CD8-positive, alpha-beta memory T cell (primary cell): ENCODE measurements at regions not wholly inside any gene's neighbourhood (a gene's known extent, or its start where the extent isn't known, plus 50 kb on each side); places are given as distances from the start of the nearest gene placed in this dataset.

Source experiments
- CTCF ChIA-PET: fragments of 350-600 bp; sonication (Branson Sonifier 250); formaldehyde crosslinking; loops from one replicate; lab custom pipeline; 2021; ENCODE audit warnings: antibody characterized with exemption; lab: Charles Lee
- POLR2A ChIA-PET: fragments of 350-600 bp; sonication (Branson Sonifier 250); formaldehyde crosslinking; loops from one replicate; lab custom pipeline; 2021; ENCODE audit warnings: antibody characterized with exemption; lab: Charles Lee
- DNase-seq, 5 donors: peaks; one replicate each; pipeline versions ENCODE4 v3.0.0 to v3.0.0-alpha.2; 2020 to 2022; ENCODE audit warnings: mixed read lengths in 1 of 5
- H3K27ac ChIP-seq: one replicate; pipeline ENCODE4 v1.7.0; 2013; ENCODE audit warnings: low read depth, mild to moderate bottlenecking, low read length, moderate library complexity
- H3K27me3 ChIP-seq: 2 replicates; pipeline ENCODE4 v1.7.0; 2013; ENCODE audit warnings: low read length, mild to moderate bottlenecking; ENCODE audit not compliant: insufficient read depth, poor library complexity, severe bottlenecking
- H3K36me3 ChIP-seq: 2 replicates; pipeline ENCODE4 v1.7.0; 2013; ENCODE audit warnings: mild to moderate bottlenecking, low read length, moderate library complexity; ENCODE audit not compliant: insufficient read depth
- H3K4me1 ChIP-seq: 2 replicates; pipeline ENCODE4 v1.7.0; 2013; ENCODE audit warnings: mild to moderate bottlenecking, low read length, moderate library complexity; ENCODE audit not compliant: insufficient read depth
- H3K4me3 ChIP-seq: 2 replicates; pipeline ENCODE4 v1.7.0; 2013; ENCODE audit warnings: mild to moderate bottlenecking, low read length
- H3K9me3 ChIP-seq: 2 replicates; pipeline ENCODE4 v1.7.0; 2013; ENCODE audit warnings: mild to moderate bottlenecking, low read length
- H3K27ac Mint-ChIP-seq, 8 donors: one replicate each; pipeline ENCODE4 v1.8.0; 2020 to 2021; ENCODE audit warnings: mixed read lengths in 8 of 8, mild to moderate bottlenecking in 6 of 8, inconsistent platforms in 3 of 8, moderate library complexity in 3 of 8
- H3K27me3 Mint-ChIP-seq, 2 donors: one replicate each; pipeline ENCODE4 v1.8.0; 2020 to 2021; ENCODE audit warnings: mixed read lengths in 2 of 2, mild to moderate bottlenecking in 1 of 2, moderate library complexity in 1 of 2
- H3K36me3 Mint-ChIP-seq, 3 donors: one replicate each; pipeline ENCODE4 v1.8.0; 2020 to 2021; ENCODE audit warnings: mixed read lengths in 3 of 3, inconsistent platforms in 1 of 3, mild to moderate bottlenecking in 1 of 3
- H3K4me1 Mint-ChIP-seq, 3 donors: one replicate each; pipeline ENCODE4 v1.8.0; 2020 to 2021; ENCODE audit warnings: mixed read lengths in 3 of 3, inconsistent platforms in 1 of 3, mild to moderate bottlenecking in 1 of 3
- H3K4me3 Mint-ChIP-seq, 7 donors: one replicate each; pipeline ENCODE4 v1.8.0; 2020 to 2021; ENCODE audit warnings: mixed read lengths in 7 of 7, mild to moderate bottlenecking in 6 of 7, moderate library complexity in 4 of 7, inconsistent platforms in 2 of 7
- H3K9me3 Mint-ChIP-seq, 5 donors: one replicate each; pipeline ENCODE4 v1.8.0; 2020 to 2022; ENCODE audit warnings: mixed read lengths in 5 of 5, mild to moderate bottlenecking in 3 of 5, moderate library complexity in 2 of 5, inconsistent platforms in 1 of 5

DNA sequence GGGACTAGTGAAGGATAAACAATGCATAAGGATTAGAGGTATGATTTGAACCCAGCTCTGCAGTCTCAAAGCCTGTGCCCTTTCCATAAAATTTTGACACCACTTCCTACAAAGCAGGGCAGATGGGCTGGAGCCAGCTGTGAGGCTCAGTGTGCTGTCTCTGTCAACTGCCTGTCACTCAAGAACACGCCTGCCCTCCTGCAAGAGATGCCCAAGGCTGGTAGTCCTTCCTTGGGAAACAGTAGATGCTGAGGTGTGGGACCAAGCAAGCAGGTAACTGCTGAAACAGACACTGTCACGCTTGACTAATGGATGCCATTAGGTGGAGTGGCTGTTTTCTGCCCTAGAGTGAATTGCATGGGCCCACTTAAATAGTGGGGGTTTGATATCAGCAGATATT is 402.0 kb downstream of the PTPRU start:
- Mint-ChIP-seq H3K4me3 (no peak overlapping the region), H3K27me3 (peaks cover 2 to 37% of the 10 kb centered on the region in 2 donors), H3K27ac (no peak overlapping the region), H3K9me3 (no peaks in the 10 kb centered on the region), H3K36me3 (no peaks in the 10 kb centered on the region), H3K4me1 (no peaks in the 10 kb centered on the region)
- Histone ChIP-seq H3K4me1 (no peaks in the 10 kb centered on the region), H3K4me3 (no peak overlapping the region), H3K27me3 (no peaks in the 10 kb centered on the region), H3K9me3 (no peaks in the 10 kb centered on the region), H3K27ac (no peak overlapping the region), H3K36me3 (no peaks in the 10 kb centered on the region)
- DNase-seq, result no peak
- POLR2A ChIA-PET, result no interaction called here
- CTCF ChIA-PET, result no interaction called here

DNA sequence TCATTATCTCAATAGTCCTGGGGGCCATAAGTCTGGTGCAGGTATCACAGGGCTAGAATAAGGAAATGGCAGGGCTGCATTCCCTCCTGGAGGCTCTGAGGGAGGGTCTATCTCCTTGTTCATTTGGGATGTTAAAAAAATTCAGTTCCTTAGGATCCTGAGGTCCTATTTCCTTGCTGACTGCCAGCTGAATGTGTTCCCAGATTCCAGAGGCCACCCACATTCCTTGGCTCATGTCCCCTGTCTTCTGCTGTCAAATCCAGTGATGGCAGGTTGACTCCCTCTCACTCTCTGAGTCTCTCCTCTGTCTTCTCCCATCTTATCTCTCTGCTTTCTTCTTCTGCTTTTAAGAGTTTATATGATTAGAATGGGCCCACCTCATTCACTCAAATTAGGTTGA is 400.6 kb downstream of the PTPRU start:
- Histone ChIP-seq H3K36me3 (no peaks in the 10 kb centered on the region), H3K27me3 (no peaks in the 10 kb centered on the region), H3K27ac (no peak overlapping the region), H3K9me3 (no peaks in the 10 kb centered on the region), H3K4me1 (no peaks in the 10 kb centered on the region), H3K4me3 (no peak overlapping the region)
- ChIA-PET POLR2A (no interaction called here), CTCF (no interaction called here)
- Mint-ChIP-seq H3K4me1 (no peaks in the 10 kb centered on the region), H3K27me3 (peaks cover 2 to 34% of the 10 kb centered on the region in 2 donors), H3K4me3 (no peak overlapping the region), H3K36me3 (no peaks in the 10 kb centered on the region), H3K27ac (no peak overlapping the region), H3K9me3 (no peaks in the 10 kb centered on the region)
- no peak for DNase-seq

DNA sequence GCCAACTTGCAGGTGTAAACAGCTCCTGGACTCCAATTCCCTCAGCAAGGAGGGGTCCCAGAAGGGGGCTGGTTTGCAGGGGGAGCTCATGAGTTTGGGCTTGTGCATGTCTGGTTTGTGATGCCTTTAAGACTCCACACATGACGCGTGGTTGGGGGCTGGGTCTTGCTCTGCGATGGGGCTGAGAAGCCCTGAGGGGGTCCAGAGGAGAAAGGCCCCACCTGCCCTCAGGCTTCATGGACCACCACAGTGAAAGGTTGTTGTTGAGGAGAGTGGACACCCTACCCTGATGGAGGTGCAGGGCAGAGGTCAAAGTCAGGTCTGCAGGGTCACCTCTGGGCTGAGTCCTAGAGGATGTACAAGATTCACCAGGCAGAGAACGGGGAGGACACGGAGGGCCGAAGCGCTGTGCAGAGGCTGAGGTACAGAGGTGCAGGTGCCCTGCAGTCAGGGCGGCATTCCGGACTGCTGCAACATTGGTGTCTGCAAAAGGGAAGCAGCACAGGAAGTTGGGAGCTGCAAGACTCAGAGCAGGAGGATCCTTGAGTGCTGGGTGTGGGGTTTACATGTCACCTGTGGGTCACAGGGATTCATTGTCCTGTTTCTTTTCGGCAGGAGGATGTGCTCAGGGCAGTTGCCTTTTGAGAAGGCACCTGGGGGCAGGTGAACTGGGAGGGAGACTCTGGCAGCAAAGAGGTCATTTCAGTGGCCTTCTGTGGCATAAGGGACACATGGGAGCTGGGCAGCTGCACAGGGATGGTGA is 399.4 kb downstream of the PTPRU start:
- no peaks in the 10 kb centered on the region for H3K36me3 ChIP-seq
- POLR2A ChIA-PET, result no interaction called here
- no peak overlapping the region for H3K4me3 Mint-ChIP-seq
- H3K4me1 ChIP-seq, result no peaks in the 10 kb centered on the region
- no peaks in the 10 kb centered on the region for H3K9me3 ChIP-seq
- H3K27ac ChIP-seq, result no peak overlapping the region
- no peaks in the 10 kb centered on the region for H3K9me3 Mint-ChIP-seq
- no peak for DNase-seq
- no peaks in the 10 kb centered on the region for H3K36me3 Mint-ChIP-seq
- peaks cover 4 to 34% of the 10 kb centered on the region in 2 donors for H3K27me3 Mint-ChIP-seq
- no peaks in the 10 kb centered on the region for H3K27me3 ChIP-seq
- no peak overlapping the region for H3K27ac Mint-ChIP-seq
- no peak overlapping the region for H3K4me3 ChIP-seq
- CTCF ChIA-PET, result no interaction called here
- no peaks in the 10 kb centered on the region for H3K4me1 Mint-ChIP-seq

DNA sequence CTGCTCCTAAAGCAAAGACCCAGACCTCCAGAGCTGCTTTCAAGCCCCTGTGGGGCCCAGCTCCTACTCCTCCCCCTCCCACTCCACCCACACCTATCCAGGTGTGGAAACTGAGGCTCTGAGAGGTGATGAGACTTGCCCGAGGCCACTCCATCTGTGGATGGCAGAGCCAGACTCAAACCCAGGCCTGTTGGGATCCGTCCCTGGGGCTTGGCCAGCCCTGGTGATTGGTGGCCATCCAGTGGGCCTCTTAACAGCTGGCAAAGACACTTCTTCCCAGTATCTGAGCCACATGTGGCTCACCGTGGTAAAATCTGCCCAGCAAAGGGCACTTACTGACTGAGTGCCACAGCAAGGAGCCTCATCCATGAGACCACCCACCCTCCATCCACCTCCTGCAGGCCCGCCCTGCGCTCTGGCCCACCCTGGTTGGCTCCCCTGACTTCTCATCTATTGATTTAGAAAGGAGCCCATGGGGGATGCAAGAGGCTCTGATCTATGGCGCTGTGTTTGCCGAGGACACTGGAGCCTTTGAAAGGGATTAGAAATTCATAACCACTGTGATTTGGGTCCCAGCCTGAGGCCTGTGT is 398.5 kb downstream of the PTPRU start:
- CTCF ChIA-PET, result no interaction called here
- Mint-ChIP-seq H3K4me3 (no peak overlapping the region), H3K4me1 (no peaks in the 10 kb centered on the region), H3K27ac (no peak overlapping the region), H3K27me3 (peaks cover 3 to 33% of the 10 kb centered on the region in 2 donors), H3K9me3 (no peaks in the 10 kb centered on the region), H3K36me3 (no peaks in the 10 kb centered on the region)
- Histone ChIP-seq H3K27ac (no peak overlapping the region), H3K27me3 (no peaks in the 10 kb centered on the region), H3K4me1 (no peaks in the 10 kb centered on the region), H3K9me3 (no peaks in the 10 kb centered on the region), H3K36me3 (no peaks in the 10 kb centered on the region), H3K4me3 (no peak overlapping the region)
- POLR2A ChIA-PET, result no interaction called here
- no peak for DNase-seq

DNA sequence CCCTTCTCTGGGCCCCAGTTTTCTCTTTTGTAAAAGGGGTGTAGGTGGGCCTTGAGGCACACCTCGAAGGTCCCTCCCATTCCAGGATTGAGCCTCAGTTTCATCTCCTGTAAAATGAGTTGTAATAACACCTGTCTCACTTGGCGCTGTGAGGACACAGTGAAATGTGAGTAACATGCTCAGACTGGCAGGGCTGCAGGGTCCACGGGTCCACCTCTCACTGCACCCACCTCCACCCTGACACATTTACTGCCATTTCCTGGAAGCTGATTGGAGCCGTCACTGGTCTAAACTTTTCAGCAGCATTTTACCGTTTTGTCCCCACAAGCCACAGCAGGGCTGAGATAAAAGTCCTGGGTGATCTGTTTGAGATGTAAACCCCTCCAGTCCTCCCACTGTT is 398.0 kb downstream of the PTPRU start:
- Mint-ChIP-seq H3K4me3 (no peak overlapping the region), H3K9me3 (no peaks in the 10 kb centered on the region), H3K27ac (no peak overlapping the region), H3K4me1 (no peaks in the 10 kb centered on the region), H3K27me3 (peaks cover 3 to 30% of the 10 kb centered on the region in 2 donors), H3K36me3 (no peaks in the 10 kb centered on the region)
- H3K27ac ChIP-seq, result no peak overlapping the region
- CTCF ChIA-PET, result no interaction called here
- POLR2A ChIA-PET, result no interaction called here
- H3K36me3 ChIP-seq, result no peaks in the 10 kb centered on the region
- H3K4me1 ChIP-seq, result no peaks in the 10 kb centered on the region
- no peak for DNase-seq
- H3K9me3 ChIP-seq, result no peaks in the 10 kb centered on the region
- H3K27me3 ChIP-seq, result no peaks in the 10 kb centered on the region
- H3K4me3 ChIP-seq, result no peak overlapping the region

DNA sequence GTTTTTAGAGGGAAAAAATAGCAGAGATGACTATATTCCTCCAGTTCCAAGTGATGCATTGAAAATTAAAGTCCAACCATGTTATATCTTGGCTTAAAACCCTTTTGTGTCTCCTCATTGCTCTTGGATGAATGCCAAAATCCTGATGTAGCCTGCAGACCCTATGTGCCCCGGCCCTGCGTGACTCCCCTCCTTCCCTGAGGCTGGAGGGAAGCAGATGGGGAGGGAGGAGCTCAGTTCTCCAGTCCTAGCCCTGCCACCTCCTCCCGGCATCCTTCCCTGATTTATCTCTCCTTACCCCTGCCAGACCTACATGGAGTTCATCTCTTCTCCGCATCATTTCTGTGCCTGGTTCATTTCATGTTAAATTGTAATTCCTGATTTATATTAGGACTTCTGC is 397.4 kb downstream of the PTPRU start:
- ChIA-PET POLR2A (no interaction called here), CTCF (no interaction called here)
- H3K4me1 Mint-ChIP-seq, result no peaks in the 10 kb centered on the region
- Histone ChIP-seq H3K4me3 (no peak overlapping the region), H3K4me1 (no peaks in the 10 kb centered on the region), H3K27ac (no peak overlapping the region), H3K9me3 (no peaks in the 10 kb centered on the region), H3K27me3 (no peaks in the 10 kb centered on the region), H3K36me3 (no peaks in the 10 kb centered on the region)
- H3K4me3 Mint-ChIP-seq, result no peak overlapping the region
- H3K36me3 Mint-ChIP-seq, result no peaks in the 10 kb centered on the region
- H3K9me3 Mint-ChIP-seq, result no peaks in the 10 kb centered on the region
- peaks cover 3 to 35% of the 10 kb centered on the region in 2 donors for H3K27me3 Mint-ChIP-seq
- no peak for DNase-seq
- peak overlapping the region in 1 of 8 donors; percentile 72 for H3K27ac Mint-ChIP-seq

DNA sequence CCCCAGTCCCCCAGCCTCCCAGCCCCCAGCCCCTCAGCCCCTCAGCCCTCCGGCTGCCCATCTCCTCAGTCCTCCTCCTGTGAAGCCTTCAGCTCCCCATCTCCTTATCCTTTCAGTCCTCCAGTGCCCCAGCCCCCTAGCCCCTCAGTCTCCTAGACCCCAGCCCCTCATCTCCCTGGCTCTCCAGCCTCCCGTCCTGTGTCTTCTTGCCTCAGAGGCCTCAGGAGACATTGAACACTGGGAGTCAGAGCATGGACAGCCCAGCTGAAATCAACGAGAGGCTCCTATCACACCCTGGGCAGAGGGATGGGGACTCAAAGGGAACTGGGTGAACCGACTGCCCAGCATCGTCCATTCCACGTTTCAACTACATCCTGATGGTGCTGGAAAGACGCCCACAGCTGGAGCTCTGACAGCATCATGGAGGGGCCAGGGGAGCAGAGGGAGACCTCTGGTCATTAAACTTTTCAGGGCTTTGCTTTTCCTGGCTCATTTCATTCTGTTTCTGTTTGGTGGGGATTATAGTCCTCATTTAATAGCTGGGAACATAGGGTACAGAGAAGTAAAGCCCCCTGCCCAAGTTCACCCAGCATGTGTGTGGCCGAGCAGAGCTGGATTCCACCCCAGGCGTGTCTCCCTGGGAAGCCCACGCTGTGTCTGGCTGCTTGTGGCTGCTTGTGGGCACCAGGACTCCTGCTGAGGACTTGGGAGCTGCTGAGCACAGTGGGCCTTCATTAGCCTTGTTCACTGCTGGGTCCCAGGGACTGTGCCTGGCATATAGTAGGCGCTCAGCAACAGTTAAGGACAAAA is 396.7 kb downstream of the PTPRU start:
- Mint-ChIP-seq H3K27me3 (peaks cover 5 to 32% of the 10 kb centered on the region in 2 donors), H3K36me3 (peaks cover 0 to 1% (median 0%) of the 10 kb centered on the region in 3 donors), H3K9me3 (peaks cover 0 to under 1% (median 0%) of the 10 kb centered on the region in 5 donors), H3K4me3 (no peak overlapping the region), H3K27ac (no peak overlapping the region), H3K4me1 (no peaks in the 10 kb centered on the region)
- DNase-seq, result no peak
- Histone ChIP-seq H3K36me3 (no peaks in the 10 kb centered on the region), H3K4me3 (no peak overlapping the region), H3K27me3 (no peaks in the 10 kb centered on the region), H3K4me1 (no peaks in the 10 kb centered on the region), H3K27ac (no peak overlapping the region), H3K9me3 (no peaks in the 10 kb centered on the region)
- ChIA-PET CTCF (no interaction called here), POLR2A (no interaction called here)
